NCI-H526 treated with DMSO at 0.1 percent for 48 hours (cell line): ENCODE measurements at regions not wholly inside any gene's neighbourhood (a gene's known extent, or its start where the extent isn't known, plus 50 kb on each side); places are given as distances from the start of the nearest gene placed in this dataset.
"Not testable (repeated sequence)": the region's sequence is repeated elsewhere in the genome, so short reads cannot be mapped to it uniquely, and the experiment has no call there.

Experiments used
- DNase-seq: peaks from one replicate; lab custom pipeline; 2025; lab: John Stamatoyannopoulos, UW

GRCh38 chr9:761793-762560 lies 79.5 kb upstream of the DMRT1 start:
- DNase-seq, result no peak

GRCh38 chr9:763692-764091 lies 77.8 kb upstream of the DMRT1 start:
- no peak for DNase-seq

GRCh38 chr9:764105-764524 lies 77.4 kb upstream of the DMRT1 start:
- peak; percentile 82 for DNase-seq

GRCh38 chr9:764986-765385 lies 76.5 kb upstream of the DMRT1 start:
- DNase-seq, result no peak

GRCh38 chr9:767061-767561 lies 74.4 kb upstream of the DMRT1 start:
- not testable (repeated sequence) for DNase-seq

GRCh38 chr9:776086-776485 lies 65.4 kb upstream of the DMRT1 start:
- DNase-seq, result no peak

- no peak for DNase-seq
Observed at GRCh38 chr9:777978-778377, 63.5 kb upstream of the DMRT1 start.

- DNase-seq, result no peak
Observed at GRCh38 chr9:784202-784601, 57.3 kb upstream of the DMRT1 start.

GRCh38 chr9:784916-785315 lies 56.6 kb upstream of the DMRT1 start:
- no peak for DNase-seq

GRCh38 chr9:785997-786396 lies 55.5 kb upstream of the DMRT1 start:
- DNase-seq, result no peak

GRCh38 chr9:786405-786804 lies 55.1 kb upstream of the DMRT1 start:
- DNase-seq, result no peak

GRCh38 chr9:788777-789176 lies 52.7 kb upstream of the DMRT1 start:
- no peak for DNase-seq
